WTC11 (cell line): ENCODE measurements at regions not wholly inside any gene's neighbourhood (a gene's known extent, or its start where the extent isn't known, plus 50 kb on each side); places are given as distances from the start of the nearest gene placed in this dataset.
A peak's percentile ranks its signal among the peaks of the same experiment; 100 is the strongest.

Experiments
- ATAC-seq: fragments of 200-7000 bp; cut with Tn5 transposase; 2 replicates; pipeline ENCODE4 v1.10.0; 2021; ENCODE audit warnings: mild to moderate bottlenecking, moderate library complexity
- CTCF ChIA-PET: fragments of 300-600 bp; sonication (Branson Sonifier 250); formaldehyde crosslinking; loops from one replicate; lab custom pipeline; 2021; ENCODE audit warnings: antibody characterized with exemption; lab: Charles Lee
- POLR2A ChIA-PET: fragments of 350-600 bp; sonication (Branson Sonifier 250); formaldehyde crosslinking; loops from one replicate; lab custom pipeline; 2021; ENCODE audit warnings: antibody characterized with exemption; lab: Charles Lee
- DNase-seq: peaks from one replicate; pipeline ENCODE4 v3.0.0; 2021; ENCODE audit warnings: low spot score
- H3K27ac Mint-ChIP-seq: 2 replicates; pipeline ENCODE4 v1.8.0; 2021; ENCODE audit warnings: mixed read lengths
- H3K27me3 Mint-ChIP-seq: 2 replicates; pipeline ENCODE4 v1.8.0; 2021; ENCODE audit warnings: low read depth, mild to moderate bottlenecking, moderate library complexity, mixed read lengths
- H3K36me3 Mint-ChIP-seq: 2 replicates; pipeline ENCODE4 v1.8.0; 2021; ENCODE audit warnings: mixed read lengths
- H3K4me1 Mint-ChIP-seq: 2 replicates; pipeline ENCODE4 v1.8.0; 2022; ENCODE audit warnings: mixed read lengths
- H3K4me3 Mint-ChIP-seq: 2 replicates; pipeline ENCODE4 v1.8.0; 2021; ENCODE audit warnings: mild to moderate bottlenecking, moderate library complexity, mixed read lengths
- H3K9me3 Mint-ChIP-seq: 2 replicates; pipeline ENCODE4 v1.8.0; 2021; ENCODE audit warnings: mixed read lengths
- AR ChIP-seq: fragments of 250-450 bp; sonication (Bioruptor Pico); IDR thresholded peaks from 2 replicates; pipeline ENCODE4 v1.9.0; 2021; ENCODE audit warnings: mild to moderate bottlenecking
- CREM ChIP-seq: sonication (generic); formaldehyde crosslinking; IDR thresholded peaks from 2 replicates; pipeline ENCODE4 v1.8.1; 2022; ENCODE audit warnings: mild to moderate bottlenecking, missing genetic modification reagents, moderate library complexity
- CTCF ChIP-seq: fragments of 200-600 bp; IDR thresholded peaks from 2 replicates; pipeline ENCODE4 v1.8.0; 2022; ENCODE audit warnings: antibody characterized with exemption
- ESRRA ChIP-seq: sonication (generic); formaldehyde crosslinking; IDR thresholded peaks from 2 replicates; pipeline ENCODE4 v1.8.1; 2022; ENCODE audit warnings: mild to moderate bottlenecking, missing genetic modification reagents, borderline replicate concordance
- ETV6 ChIP-seq: sonication (generic); formaldehyde crosslinking; IDR thresholded peaks from 2 replicates; pipeline ENCODE4 v1.8.1; 2022; ENCODE audit warnings: mild to moderate bottlenecking, missing genetic modification reagents
- GABPB1 ChIP-seq: sonication (generic); formaldehyde crosslinking; IDR thresholded peaks from 2 replicates; pipeline ENCODE4 v1.8.1; 2023; ENCODE audit warnings: mild to moderate bottlenecking, missing genetic modification reagents
- IRF2 ChIP-seq: sonication (generic); formaldehyde crosslinking; IDR thresholded peaks from 2 replicates; pipeline ENCODE4 v1.8.0; 2022; ENCODE audit warnings: low read depth, missing genetic modification reagents, borderline replicate concordance
- JAZF1 ChIP-seq: fragments of 250-450 bp; sonication (Bioruptor Pico); IDR thresholded peaks from 2 replicates; pipeline ENCODE4 v1.9.0; 2021; ENCODE audit warnings: moderate library complexity, mild to moderate bottlenecking, inconsistent platforms
- MLX ChIP-seq: sonication (generic); formaldehyde crosslinking; IDR thresholded peaks from 2 replicates; pipeline ENCODE4 v1.8.1; 2023; ENCODE audit warnings: mild to moderate bottlenecking, missing genetic modification reagents, moderate library complexity
- NFATC4 ChIP-seq: fragments of 250-450 bp; sonication (Bioruptor Pico); IDR thresholded peaks from 2 replicates; pipeline ENCODE4 v1.9.0; 2021; ENCODE audit warnings: mild to moderate bottlenecking
- RELA ChIP-seq: sonication (generic); formaldehyde crosslinking; IDR thresholded peaks from 2 replicates; pipeline ENCODE4 v1.8.1; 2022; ENCODE audit warnings: missing genetic modification reagents, mild to moderate bottlenecking, borderline replicate concordance
- SMAD3 ChIP-seq: sonication (generic); formaldehyde crosslinking; IDR thresholded peaks from 2 replicates; pipeline ENCODE4 v1.8.0; 2022; ENCODE audit warnings: missing genetic modification reagents, mild to moderate bottlenecking, borderline replicate concordance
- SOX15 ChIP-seq: fragments of 250-450 bp; sonication (Bioruptor Pico); IDR thresholded peaks from 2 replicates; pipeline ENCODE4 v1.9.0; 2021; ENCODE audit warnings: mild to moderate bottlenecking
- ZBTB21 ChIP-seq: sonication (generic); formaldehyde crosslinking; IDR thresholded peaks from 2 replicates; pipeline ENCODE4 v1.8.1; 2023; ENCODE audit warnings: mild to moderate bottlenecking, missing genetic modification reagents, borderline replicate concordance
- ZNF138 ChIP-seq: sonication (generic); formaldehyde crosslinking; conservative IDR thresholded peaks from 2 replicates; pipeline ENCODE4 v1.8.1; 2022; ENCODE audit warnings: mild to moderate bottlenecking, moderate library complexity, missing genetic modification reagents
- ZNF219 ChIP-seq: sonication (generic); formaldehyde crosslinking; IDR thresholded peaks from 2 replicates; pipeline ENCODE4 v1.8.0; 2023; ENCODE audit warnings: missing genetic modification reagents, mild to moderate bottlenecking, borderline replicate concordance
- ZNF263 ChIP-seq: sonication (generic); formaldehyde crosslinking; IDR thresholded peaks from 2 replicates; pipeline ENCODE4 v1.8.1; 2022; ENCODE audit warnings: low read depth, mild to moderate bottlenecking, moderate library complexity, missing genetic modification reagents
- ZNF396 ChIP-seq: fragments of 250-450 bp; sonication (Bioruptor Pico); IDR thresholded peaks from 2 replicates; pipeline ENCODE4 v1.8.0; 2021; ENCODE audit warnings: mild to moderate bottlenecking, moderate library complexity, borderline replicate concordance
- ZNF671 ChIP-seq: fragments of 250-450 bp; sonication (Bioruptor Pico); IDR thresholded peaks from 2 replicates; pipeline ENCODE4 v1.8.0; 2021; ENCODE audit warnings: mild to moderate bottlenecking

- ChIA-PET POLR2A (no interaction called here), CTCF (interaction anchor here (0.8 to 1.0 kb wide), 2 partner anchors 95 to 336 kb away, joined by 3 read pairs; no protein-coding TSS in a partner anchor)
- DNase-seq: no peak
- Mint-ChIP-seq H3K27ac (no peak overlapping the region), H3K9me3 (peaks cover 18% of the 10 kb centered on the region), H3K4me1 (peaks cover 13% of the 10 kb centered on the region), H3K4me3 (no peak overlapping the region), H3K36me3 (no peaks in the 10 kb centered on the region), H3K27me3 (no peaks in the 10 kb centered on the region)
- TF ChIP-seq GABPB1: no peak
- TF ChIP-seq AR: no peak
- TF ChIP-seq JAZF1 (CRISPR knock-in tag): no peak
- TF ChIP-seq IRF2: no peak
- TF ChIP-seq ZNF219 (CRISPR knock-in tag): no peak
- no peak for TF ChIP-seq ZNF263 (CRISPR knock-in tag)
- no peak for TF ChIP-seq CREM (CRISPR knock-in tag)
- no peak for TF ChIP-seq SMAD3 (CRISPR knock-in tag)
- no peak for TF ChIP-seq ZNF138 (CRISPR knock-in tag)
- no peak for TF ChIP-seq MLX (CRISPR knock-in tag)
- no peak for TF ChIP-seq NFATC4 (CRISPR knock-in tag)
- no peak for TF ChIP-seq RELA (CRISPR knock-in tag)
- no peak for TF ChIP-seq ZBTB21 (CRISPR knock-in tag)
- no peak for TF ChIP-seq ESRRA (CRISPR knock-in tag)
- peak; percentile 47 for ATAC-seq
These were observed 307.8 kb upstream of the CELF4 start for GRCh38 chr18:37873416-37873815.

GRCh38 chr18:37872562-37872961 lies 307.0 kb upstream of the CELF4 start:
- CTCF ChIA-PET: interaction anchor here (1.1 kb wide), 1 partner anchor 94 kb away, joined by 3 read pairs; no protein-coding TSS in a partner anchor
- Mint-ChIP-seq H3K27ac (no peak overlapping the region), H3K4me3 (no peak overlapping the region), H3K9me3 (peaks cover 10% of the 10 kb centered on the region), H3K27me3 (no peaks in the 10 kb centered on the region), H3K4me1 (peaks cover 13% of the 10 kb centered on the region), H3K36me3 (no peaks in the 10 kb centered on the region)
- TF ChIP-seq ZNF396 (CRISPR knock-in tag): no peak
- TF ChIP-seq CREM (CRISPR knock-in tag): no peak
- no peak for TF ChIP-seq SOX15 (CRISPR knock-in tag)
- no peak for TF ChIP-seq ZNF263 (CRISPR knock-in tag)
- no peak for TF ChIP-seq ETV6
- POLR2A ChIA-PET: no interaction called here
- no peak for ATAC-seq
- no peak for DNase-seq

- ATAC-seq (no peak; the same call in 1 of the 2 replicates), DNase-seq (no peak)
- Mint-ChIP-seq H3K4me3 (no peak overlapping the region), H3K36me3 (no peaks in the 10 kb centered on the region), H3K27ac (no peak overlapping the region), H3K4me1 (peaks cover 13% of the 10 kb centered on the region), H3K27me3 (no peaks in the 10 kb centered on the region; the same call in 1 of the 2 replicates), H3K9me3 (peaks cover 6% of the 10 kb centered on the region)
- POLR2A ChIA-PET: no interaction called here
- TF ChIP-seq CTCF (no peak), ESRRA (CRISPR knock-in tag) (no peak), RELA (CRISPR knock-in tag) (no peak), ETV6 (no peak), ZNF671 (CRISPR knock-in tag) (no peak)
- CTCF ChIA-PET: interaction anchor here (1.1 kb wide), 1 partner anchor 93 kb away, joined by 3 read pairs; no protein-coding TSS in a partner anchor
These were observed 306.0 kb upstream of the CELF4 start for GRCh38 chr18:37871561-37871960.
